ENCODE measurements at regions not wholly inside any gene's neighbourhood (a gene's known extent, or its start where the extent isn't known, plus 50 kb on each side); places are given as distances from the start of the nearest gene placed in this dataset.

DNA sequence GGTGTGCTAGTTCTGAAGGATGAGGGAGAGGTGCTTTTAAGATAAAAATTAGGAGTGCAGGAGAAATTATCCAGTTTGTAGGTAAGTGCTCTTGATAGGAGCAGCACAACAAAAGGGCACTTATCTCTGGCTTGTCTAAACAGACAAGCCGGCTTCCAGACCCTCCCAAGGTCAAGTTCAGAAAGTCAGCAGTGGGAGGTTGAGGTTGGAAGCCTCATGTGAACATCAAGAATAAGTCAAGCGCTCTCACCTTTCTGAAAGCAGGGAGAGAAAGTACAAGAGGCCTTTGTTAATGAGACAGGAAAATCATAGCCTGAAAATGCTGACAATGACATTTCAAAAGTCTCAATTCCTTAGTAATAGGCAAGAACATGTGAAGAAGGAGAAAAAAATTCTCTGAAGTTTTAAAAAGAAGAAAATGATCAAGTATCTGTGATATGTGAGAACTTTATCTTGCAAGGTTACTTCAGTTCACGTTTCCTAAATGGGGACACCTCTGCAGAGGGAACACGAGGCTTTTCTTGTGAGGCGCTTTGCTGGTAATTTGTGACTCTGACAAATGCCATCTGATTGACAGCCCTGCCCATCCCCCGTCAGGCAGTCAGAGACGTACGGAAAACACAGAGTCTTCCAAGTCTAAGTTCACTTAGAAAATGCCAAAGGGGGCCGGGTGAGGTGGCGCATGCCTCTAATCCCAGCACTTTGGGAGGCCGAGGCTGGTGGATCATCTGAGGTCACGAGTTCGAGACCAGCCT, 62.2 kb downstream of the TIGD2 start:
- H3K4me2 ChIP-seq (ENCODE audit: insufficient read depth, low read length) = no peak overlapping the region
- H3K27me3 ChIP-seq (ENCODE audit: control insufficient read depth in 2 of 2, insufficient read depth in 2 of 2, low read length in 2 of 2) = no peaks in the 10 kb centered on the region; a peak in 1 of 5 replicates
- H3K4me1 ChIP-seq (replicated peaks in 1 of 2; ENCODE audit: control insufficient read depth in 2 of 2, insufficient read depth in 2 of 2, low read length in 2 of 2) = no peaks in the 10 kb centered on the region
- POLR2A ChIA-PET = no interaction called here
- CTCF ChIA-PET (ENCODE audit: low intra/inter-chr PET ratio) = no interaction called here
- H4K20me1 ChIP-seq (replicated peaks; ENCODE audit: control insufficient read depth, insufficient read depth, low read length) = no peaks in the 10 kb centered on the region
- H3K9me1 ChIP-seq (ENCODE audit: control insufficient read depth, insufficient read depth, low read length) = no peaks in the 10 kb centered on the region
- FAIRE-seq (no peak), ATAC-seq (no peak), DNase-seq (ENCODE audit: extremely low read depth in 1 of 4, low spot score in 3 of 4) (no peak)
- H2AFZ ChIP-seq (ENCODE audit: low read depth, low read length) = no peak overlapping the region
- no peak overlapping the region for H3K9ac ChIP-seq (ENCODE audit: insufficient read depth in 1 of 2, low read depth in 2 of 2, low read length in 2 of 2)
- in situ Hi-C loops (cut with MboI) = no loop called here
- 2% methylated on average over 13 of the region's 13 CpGs for WGBS (ENCODE audit: insufficient coverage, low coverage, missing lambda C conversion rate)
- no peak overlapping the region for H3K4me3 ChIP-seq
- no peak overlapping the region for H3K27ac ChIP-seq (ENCODE audit: extremely low read depth, low read depth, low read length)
- BruUV-seq (replicated peaks) = no TSS peak
- no peaks in the 10 kb centered on the region for H3K36me3 ChIP-seq (ENCODE audit: control insufficient read depth, insufficient read depth, low read length)
- H3K79me2 ChIP-seq (ENCODE audit: control insufficient read depth, insufficient read depth, low read length) = no peaks in the 10 kb centered on the region
- H3K9me3 ChIP-seq (replicated peaks; ENCODE audit: control insufficient read depth, insufficient read depth, low read depth, low read length) = no peaks in the 10 kb centered on the region
- intact Hi-C loops (cut with micrococcal nuclease) = no loop called here
- TF ChIP-seq, protein P1, sequence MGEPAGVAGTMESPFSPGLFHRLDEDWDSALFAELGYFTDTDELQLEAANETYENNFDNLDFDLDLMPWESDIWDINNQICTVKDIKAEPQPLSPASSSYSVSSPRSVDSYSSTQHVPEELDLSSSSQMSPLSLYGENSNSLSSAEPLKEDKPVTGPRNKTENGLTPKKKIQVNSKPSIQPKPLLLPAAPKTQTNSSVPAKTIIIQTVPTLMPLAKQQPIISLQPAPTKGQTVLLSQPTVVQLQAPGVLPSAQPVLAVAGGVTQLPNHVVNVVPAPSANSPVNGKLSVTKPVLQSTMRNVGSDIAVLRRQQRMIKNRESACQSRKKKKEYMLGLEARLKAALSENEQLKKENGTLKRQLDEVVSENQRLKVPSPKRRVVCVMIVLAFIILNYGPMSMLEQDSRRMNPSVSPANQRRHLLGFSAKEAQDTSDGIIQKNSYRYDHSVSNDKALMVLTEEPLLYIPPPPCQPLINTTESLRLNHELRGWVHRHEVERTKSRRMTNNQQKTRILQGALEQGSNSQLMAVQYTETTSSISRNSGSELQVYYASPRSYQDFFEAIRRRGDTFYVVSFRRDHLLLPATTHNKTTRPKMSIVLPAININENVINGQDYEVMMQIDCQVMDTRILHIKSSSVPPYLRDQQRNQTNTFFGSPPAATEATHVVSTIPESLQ (CRISPR knock-in tag; IDR thresholded peaks at IDR 0.05) = no peak
- TF ChIP-seq, protein P2, sequence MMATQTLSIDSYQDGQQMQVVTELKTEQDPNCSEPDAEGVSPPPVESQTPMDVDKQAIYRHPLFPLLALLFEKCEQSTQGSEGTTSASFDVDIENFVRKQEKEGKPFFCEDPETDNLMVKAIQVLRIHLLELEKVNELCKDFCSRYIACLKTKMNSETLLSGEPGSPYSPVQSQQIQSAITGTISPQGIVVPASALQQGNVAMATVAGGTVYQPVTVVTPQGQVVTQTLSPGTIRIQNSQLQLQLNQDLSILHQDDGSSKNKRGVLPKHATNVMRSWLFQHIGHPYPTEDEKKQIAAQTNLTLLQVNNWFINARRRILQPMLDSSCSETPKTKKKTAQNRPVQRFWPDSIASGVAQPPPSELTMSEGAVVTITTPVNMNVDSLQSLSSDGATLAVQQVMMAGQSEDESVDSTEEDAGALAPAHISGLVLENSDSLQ (IDR thresholded peaks at IDR 0.05) = peak; percentile 72
- TF ChIP-seq PHB (CRISPR knock-in tag; IDR thresholded peaks at IDR 0.05) = no peak
- peak; percentile 74 for TF ChIP-seq MAFF (IDR thresholded peaks at IDR 0.05; ENCODE audit: low read length)
- TF ChIP-seq, protein P3, sequence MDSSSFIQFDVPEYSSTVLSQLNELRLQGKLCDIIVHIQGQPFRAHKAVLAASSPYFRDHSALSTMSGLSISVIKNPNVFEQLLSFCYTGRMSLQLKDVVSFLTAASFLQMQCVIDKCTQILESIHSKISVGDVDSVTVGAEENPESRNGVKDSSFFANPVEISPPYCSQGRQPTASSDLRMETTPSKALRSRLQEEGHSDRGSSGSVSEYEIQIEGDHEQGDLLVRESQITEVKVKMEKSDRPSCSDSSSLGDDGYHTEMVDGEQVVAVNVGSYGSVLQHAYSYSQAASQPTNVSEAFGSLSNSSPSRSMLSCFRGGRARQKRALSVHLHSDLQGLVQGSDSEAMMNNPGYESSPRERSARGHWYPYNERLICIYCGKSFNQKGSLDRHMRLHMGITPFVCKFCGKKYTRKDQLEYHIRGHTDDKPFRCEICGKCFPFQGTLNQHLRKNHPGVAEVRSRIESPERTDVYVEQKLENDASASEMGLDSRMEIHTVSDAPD (CRISPR knock-in tag; IDR thresholded peaks at IDR 0.05) = no peak
- no peak for TF ChIP-seq ZNF274 (IDR thresholded peaks at IDR 0.05; ENCODE audit: borderline replicate concordance, low read depth, low read length)
- TF ChIP-seq CBX1 (IDR thresholded peaks at IDR 0.05; ENCODE audit: low read depth) = no peak
- no peak for TF ChIP-seq ATF1 (CRISPR knock-in tag; IDR thresholded peaks at IDR 0.05)
- TF ChIP-seq ATF1 (tag; IDR thresholded peaks at IDR 0.05) = no peak
- no peak for TF ChIP-seq GATA2 (CRISPR knock-in tag; IDR thresholded peaks at IDR 0.05)
- TF ChIP-seq STAT5A (IDR thresholded peaks at IDR 0.05; ENCODE audit: borderline replicate concordance, low read length) = no peak
- TF ChIP-seq, protein P4, sequence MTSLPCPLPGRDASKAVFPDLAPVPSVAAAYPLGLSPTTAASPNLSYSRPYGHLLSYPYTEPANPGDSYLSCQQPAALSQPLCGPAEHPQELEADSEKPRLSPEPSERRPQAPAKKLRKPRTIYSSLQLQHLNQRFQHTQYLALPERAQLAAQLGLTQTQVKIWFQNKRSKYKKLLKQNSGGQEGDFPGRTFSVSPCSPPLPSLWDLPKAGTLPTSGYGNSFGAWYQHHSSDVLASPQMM (CRISPR knock-in tag; IDR thresholded peaks at IDR 0.05) = no peak
- no peak for TF ChIP-seq OTX1 (CRISPR knock-in tag; IDR thresholded peaks at IDR 0.05)
- TF ChIP-seq, protein P5, sequence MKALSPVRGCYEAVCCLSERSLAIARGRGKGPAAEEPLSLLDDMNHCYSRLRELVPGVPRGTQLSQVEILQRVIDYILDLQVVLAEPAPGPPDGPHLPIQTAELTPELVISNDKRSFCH (CRISPR knock-in tag; IDR thresholded peaks at IDR 0.05) = no peak
- TF ChIP-seq, protein P5 (tag; IDR thresholded peaks at IDR 0.05) = no peak
- TF ChIP-seq C11orf30 (IDR thresholded peaks at IDR 0.05; ENCODE audit: low read depth) = peak; percentile 74
- no peak for TF ChIP-seq ZNF699 (CRISPR knock-in tag; IDR thresholded peaks at IDR 0.05; ENCODE audit: insufficient replicate concordance)
- peak; percentile 84 for TF ChIP-seq ZNF316 (IDR thresholded peaks at IDR 0.05)
- no peak for TF ChIP-seq ZFPM2 (CRISPR knock-in tag; IDR thresholded peaks at IDR 0.05)
- TF ChIP-seq MAFK (IDR thresholded peaks at IDR 0.05; ENCODE audit: low read length) = peak; percentile 74

All from K562 (cell line).